ENCODE measurements at regions not wholly inside any gene's neighbourhood (a gene's known extent, or its start where the extent isn't known, plus 50 kb on each side); places are given as distances from the start of the nearest gene placed in this dataset.
A peak's percentile ranks its signal among the peaks of the same experiment; 100 is the strongest.
"Not testable (repeated sequence)": the region's sequence is repeated elsewhere in the genome, so short reads cannot be mapped to it uniquely, and the experiment has no call there.

- no peak for DNase-seq
Measured at GRCh38 chrX:140342410-140342809, 162.5 kb downstream of the SOX3 start.

- no peak for DNase-seq
Measured at GRCh38 chrX:140337263-140337662, 167.6 kb downstream of the SOX3 start.

DNA sequence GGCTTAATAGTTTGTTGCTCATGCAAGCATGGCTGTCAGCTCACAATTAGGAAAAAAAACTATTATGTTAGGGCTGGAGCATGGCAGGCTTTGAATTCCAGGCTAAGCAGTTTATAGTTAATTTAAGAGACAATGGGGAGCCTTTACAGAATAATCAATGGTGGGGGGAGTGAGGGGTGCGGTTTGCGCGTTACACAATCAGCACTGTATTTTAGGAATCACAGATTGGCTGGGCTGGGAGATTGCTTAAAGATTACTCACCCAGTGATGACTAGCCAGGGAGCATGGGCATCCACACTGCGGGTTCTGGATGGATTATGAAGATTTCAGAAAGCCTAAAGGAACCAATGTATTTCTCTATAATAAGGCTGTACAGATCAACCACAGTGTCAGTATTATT, 186.6 kb downstream of the SOX3 start:
- no peak for DNase-seq

GRCh38 chrX:140317462-140317861, 187.4 kb downstream of the SOX3 start:
- no peak for DNase-seq

GRCh38 chrX:140298960-140299825, 205.7 kb downstream of the SOX3 start:
- no peak for DNase-seq

- no peak for DNase-seq
Measured at GRCh38 chrX:140297273-140297672, 207.6 kb downstream of the SOX3 start.

DNA sequence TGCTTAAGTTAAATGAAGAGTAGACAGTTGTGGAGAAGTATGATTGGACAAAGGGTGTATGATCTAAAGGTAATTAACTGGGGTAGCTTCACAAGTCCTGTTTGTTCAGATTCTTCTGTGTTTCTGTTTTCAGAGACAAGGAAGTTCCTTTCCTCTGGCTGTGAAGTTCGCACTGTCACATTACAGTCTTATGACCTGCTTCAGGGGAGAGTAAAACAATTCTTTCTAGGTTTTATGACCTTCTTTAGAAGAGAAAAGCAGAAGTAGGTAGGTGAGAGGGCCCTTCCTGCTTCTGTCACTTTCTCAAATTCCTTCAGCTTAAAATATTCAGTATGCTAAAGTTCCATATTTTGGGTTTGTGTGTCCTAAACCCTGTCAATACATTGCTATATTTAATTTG, 211.9 kb downstream of the SOX3 start:
- no peak for DNase-seq

- DNase-seq, result peak in 1 of 3 donors; percentile 0
Measured at GRCh38 chrX:140292188-140292587, 212.7 kb downstream of the SOX3 start.

DNA sequence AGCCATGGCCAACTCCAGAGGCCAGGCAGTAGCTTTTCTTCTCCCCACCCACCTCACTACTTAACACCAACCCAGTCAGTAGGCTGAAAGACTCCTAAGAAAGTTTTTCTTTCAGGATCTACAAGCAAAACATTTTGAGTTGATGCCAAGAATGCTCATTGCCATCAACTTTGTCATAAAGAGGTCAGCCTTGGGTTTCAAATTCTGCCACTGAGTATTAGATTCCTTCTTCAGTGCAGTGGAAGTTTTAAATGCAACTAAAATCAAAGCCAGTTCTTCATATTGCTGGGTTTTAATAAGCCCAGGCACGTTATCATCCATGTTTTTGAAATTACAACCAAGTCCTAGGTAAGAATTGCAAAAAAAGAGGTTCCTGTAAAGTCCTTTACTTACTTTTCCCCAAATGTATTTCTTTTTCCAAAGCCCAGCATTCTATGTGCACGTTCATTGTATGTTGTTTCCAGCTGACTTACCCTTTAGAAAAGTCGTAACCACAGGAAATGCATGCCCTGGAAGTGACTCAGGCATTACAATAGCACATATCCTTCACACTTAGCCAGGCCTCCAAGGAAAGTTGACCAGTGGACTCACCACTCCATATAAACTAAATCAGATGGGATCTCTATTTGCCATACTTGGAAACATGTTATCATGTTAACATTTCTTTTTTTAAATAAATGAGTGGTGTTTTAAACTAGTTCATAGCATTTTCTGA, 229.9 kb downstream of the SOX3 start:
- DNase-seq, result peak in 1 of 3 donors; percentile 12

DNA sequence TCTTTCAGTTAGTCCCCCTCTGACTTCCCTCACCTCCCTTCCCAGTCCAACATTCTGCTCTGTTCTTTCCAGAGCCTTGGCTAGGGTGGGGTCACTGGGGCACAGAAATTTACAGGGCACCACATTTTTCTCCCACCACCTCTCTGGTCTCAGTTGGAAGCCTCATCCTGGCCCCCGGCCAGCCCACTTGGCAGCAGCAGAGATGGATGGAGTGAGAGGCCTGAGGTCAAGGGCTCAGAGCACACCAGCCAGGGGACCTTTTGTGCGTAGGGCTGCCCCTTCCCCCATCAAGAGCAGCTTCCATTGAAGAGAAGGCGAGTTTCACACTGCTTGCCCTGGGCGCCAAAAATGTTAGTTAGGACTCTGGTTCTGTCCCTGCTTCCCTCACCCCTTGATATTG, 230.9 kb downstream of the SOX3 start:
- no peak for DNase-seq

DNA sequence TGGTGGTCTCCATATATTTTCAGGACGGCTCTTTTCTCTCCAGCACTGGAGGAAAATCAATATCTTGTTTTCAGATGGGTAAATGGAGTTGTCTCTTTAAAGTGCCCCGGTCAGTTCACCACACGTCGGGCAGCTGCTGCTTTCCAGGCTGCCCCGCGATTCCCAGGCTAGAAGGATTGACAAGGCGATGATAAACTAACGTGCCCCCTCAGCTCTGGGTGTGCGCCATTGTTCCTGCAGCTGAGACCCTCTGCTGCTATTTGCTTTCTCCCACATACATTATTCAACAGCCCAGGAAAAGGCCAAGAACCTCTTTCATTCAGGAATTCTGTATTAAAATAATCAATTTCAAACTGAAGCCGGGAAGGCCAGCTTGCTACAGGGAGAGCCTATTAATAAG, 254.5 kb downstream of the SOX3 start:
- DNase-seq, result no peak

DNA sequence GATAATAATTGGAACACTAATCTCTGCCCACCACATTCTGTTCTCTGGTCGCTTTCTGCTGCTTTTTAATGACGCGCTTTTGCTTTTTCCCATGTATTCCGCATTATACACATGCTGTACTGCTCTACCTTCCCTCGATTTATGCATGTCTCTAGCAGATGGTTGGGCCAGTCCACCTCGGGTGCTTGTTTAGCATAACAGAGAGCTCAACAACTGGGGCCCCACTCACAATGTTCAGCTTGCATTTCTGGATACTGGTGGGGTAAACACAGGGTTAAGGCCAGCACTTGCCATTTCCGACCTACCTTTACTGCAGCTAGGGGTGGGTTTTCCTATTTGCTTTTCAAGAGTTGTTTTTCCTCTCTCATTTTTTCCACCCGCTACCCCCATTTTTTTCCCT, 255.8 kb downstream of the SOX3 start:
- no peak for DNase-seq

DNA sequence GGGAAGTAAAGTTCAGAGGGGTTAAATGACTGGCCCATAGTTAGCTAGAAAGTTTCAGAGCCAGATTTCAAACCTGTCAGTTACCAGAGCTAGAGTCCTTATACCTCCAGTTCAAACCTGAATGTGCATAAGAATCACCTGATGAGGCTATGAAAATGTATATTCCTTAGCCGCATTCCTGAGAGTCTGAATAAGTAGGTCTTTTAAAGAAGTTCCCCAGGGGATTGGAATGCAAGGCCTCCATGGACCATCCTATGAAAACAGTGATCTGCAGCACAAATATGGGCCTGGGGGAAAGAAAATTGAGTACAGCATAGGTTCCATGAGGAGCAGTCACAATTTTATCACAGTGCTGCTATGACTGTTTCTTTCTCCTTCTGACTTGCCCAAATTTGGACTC, 263.9 kb upstream of the CXorf66 start:
- DNase-seq, result no peak

- DNase-seq, result not testable (repeated sequence)
Measured at GRCh38 chrX:140226037-140226436, 260.7 kb upstream of the CXorf66 start.

- not testable (repeated sequence) for DNase-seq
Measured at GRCh38 chrX:140215894-140216293, 250.6 kb upstream of the CXorf66 start.

DNA sequence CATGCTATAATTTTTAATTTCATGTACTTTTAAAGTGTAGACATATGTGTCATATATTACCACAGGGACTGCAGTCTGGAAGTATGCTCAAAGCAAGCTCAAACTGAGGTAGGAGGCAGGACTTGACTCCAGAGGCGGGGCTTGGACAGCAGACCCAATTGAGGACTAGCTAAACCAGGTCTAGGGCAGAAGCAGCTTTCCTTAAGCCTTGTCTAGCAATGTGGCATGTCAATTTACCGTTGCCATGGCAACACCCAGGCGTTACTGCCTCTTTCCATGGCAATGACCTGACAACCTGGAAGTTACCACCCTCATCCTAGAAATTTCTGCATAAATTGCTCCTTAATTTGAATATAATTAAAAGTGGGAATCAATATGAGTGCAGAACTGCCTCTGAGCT, 249.2 kb upstream of the CXorf66 start:
- DNase-seq, result not testable (repeated sequence)

GRCh38 chrX:140206657-140207056, 241.3 kb upstream of the CXorf66 start:
- no peak for DNase-seq

- DNase-seq, result no peak
Measured at GRCh38 chrX:140190441-140191108, 225.3 kb upstream of the CXorf66 start.

DNA sequence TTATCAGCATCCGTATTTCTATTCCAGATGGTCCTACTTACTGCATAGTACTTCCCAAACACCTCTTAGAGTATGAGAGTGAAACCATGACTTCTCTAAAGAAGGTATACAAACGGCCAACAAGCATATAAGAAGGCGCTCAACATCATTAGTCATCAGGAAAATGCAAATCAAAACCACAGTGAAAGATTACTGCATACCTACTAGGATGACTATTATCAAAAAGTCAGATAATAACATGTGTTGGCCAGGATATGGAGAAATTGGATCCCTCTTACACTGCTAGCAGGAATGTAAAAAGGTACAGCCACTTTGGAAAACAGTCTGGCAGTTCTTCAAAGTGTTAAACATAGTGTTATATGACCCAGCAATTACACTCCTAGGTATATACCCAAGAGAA, 215.3 kb upstream of the CXorf66 start:
- DNase-seq, result peak in 1 of 3 donors; percentile 54

DNA sequence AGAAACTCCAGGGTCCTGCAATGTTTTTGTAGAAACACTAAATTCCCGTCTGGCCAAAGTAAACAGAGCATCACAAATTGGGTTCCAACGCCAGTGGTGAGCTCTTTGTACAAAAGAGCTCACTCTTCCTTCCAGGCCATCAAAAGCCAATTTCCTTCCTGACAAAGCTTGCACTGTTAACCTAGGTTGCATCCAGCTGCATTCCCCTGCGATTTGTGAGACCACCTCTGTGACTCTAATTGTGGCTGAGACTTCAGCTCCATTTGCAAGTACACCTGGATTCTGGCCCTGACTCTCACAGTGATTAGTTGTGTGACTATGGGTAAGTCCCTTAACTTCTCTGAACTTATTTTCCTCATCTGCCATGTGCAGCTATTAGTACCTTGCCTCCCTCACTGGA, 212.5 kb upstream of the CXorf66 start:
- peak in 1 of 3 donors; percentile 9 for DNase-seq

- no peak for DNase-seq
Measured at GRCh38 chrX:140172401-140172800, 207.1 kb upstream of the CXorf66 start.

- no peak for DNase-seq
Measured at GRCh38 chrX:140167551-140167950, 202.2 kb upstream of the CXorf66 start.

DNA sequence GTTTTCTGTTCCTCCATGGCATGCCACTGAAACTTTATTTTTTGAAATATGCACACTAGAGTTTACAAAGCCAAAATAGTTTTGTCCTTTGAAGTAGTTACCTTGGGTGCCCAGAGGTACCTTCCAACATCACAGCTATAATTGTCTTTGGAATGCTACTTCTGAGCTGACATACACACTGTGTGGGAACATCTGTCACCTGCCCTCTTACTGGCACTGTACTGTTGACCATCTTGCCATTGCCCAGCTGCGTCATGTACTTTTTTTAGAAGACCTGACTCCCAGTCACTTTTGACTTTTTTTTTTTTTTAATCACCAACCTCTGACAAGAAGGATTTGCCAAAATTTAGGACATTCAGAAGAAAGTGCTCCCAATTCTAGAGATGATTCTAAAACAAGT, 200.5 kb upstream of the CXorf66 start:
- DNase-seq, result no peak
